GM06990 (cell line): ENCODE measurements at regions not wholly inside any gene's neighbourhood (a gene's known extent, or its start where the extent isn't known, plus 50 kb on each side); places are given as distances from the start of the nearest gene placed in this dataset.

ENCODE experiments used
- DNase-seq: peaks from one replicate; pipeline ENCODE4 v3.0.0-alpha.2; 2011; ENCODE audit not compliant: insufficient read length; ENCODE audit errors: extremely low read depth
- H3K27me3 ChIP-seq: replicated peaks from 2 replicates; pipeline ENCODE4 v1.6.0; 2011; ENCODE audit warnings: low read length; ENCODE audit not compliant: control insufficient read depth, insufficient read depth
- H3K36me3 ChIP-seq: 2 replicates; pipeline ENCODE4 v1.5.1; 2011; ENCODE audit warnings: low read length; ENCODE audit not compliant: control insufficient read depth, insufficient read depth
- H3K4me3 ChIP-seq: replicated peaks from 2 replicates; pipeline ENCODE4 v1.5.1; 2011; ENCODE audit warnings: low read depth, mild to moderate bottlenecking, control low read depth, low read length
- TF ChIP-seq, protein P1 (sequence below): IDR thresholded peaks from 2 replicates; pipeline ENCODE4 v1.5.1; 2011; ENCODE audit warnings: low read length, control low read depth, mild to moderate bottlenecking, inconsistent platforms; ENCODE audit not compliant: insufficient read depth, poor library complexity, severe bottlenecking

GRCh38 chr13:22077764-22078163, 406.9 kb downstream of the FGF9 start:
- H3K4me3 ChIP-seq: no peak overlapping the region
- H3K27me3 ChIP-seq: no peaks in the 10 kb centered on the region
- TF ChIP-seq, protein P1, sequence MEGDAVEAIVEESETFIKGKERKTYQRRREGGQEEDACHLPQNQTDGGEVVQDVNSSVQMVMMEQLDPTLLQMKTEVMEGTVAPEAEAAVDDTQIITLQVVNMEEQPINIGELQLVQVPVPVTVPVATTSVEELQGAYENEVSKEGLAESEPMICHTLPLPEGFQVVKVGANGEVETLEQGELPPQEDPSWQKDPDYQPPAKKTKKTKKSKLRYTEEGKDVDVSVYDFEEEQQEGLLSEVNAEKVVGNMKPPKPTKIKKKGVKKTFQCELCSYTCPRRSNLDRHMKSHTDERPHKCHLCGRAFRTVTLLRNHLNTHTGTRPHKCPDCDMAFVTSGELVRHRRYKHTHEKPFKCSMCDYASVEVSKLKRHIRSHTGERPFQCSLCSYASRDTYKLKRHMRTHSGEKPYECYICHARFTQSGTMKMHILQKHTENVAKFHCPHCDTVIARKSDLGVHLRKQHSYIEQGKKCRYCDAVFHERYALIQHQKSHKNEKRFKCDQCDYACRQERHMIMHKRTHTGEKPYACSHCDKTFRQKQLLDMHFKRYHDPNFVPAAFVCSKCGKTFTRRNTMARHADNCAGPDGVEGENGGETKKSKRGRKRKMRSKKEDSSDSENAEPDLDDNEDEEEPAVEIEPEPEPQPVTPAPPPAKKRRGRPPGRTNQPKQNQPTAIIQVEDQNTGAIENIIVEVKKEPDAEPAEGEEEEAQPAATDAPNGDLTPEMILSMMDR: no peak
- no peak for DNase-seq
- H3K36me3 ChIP-seq: no peaks in the 10 kb centered on the region

DNA sequence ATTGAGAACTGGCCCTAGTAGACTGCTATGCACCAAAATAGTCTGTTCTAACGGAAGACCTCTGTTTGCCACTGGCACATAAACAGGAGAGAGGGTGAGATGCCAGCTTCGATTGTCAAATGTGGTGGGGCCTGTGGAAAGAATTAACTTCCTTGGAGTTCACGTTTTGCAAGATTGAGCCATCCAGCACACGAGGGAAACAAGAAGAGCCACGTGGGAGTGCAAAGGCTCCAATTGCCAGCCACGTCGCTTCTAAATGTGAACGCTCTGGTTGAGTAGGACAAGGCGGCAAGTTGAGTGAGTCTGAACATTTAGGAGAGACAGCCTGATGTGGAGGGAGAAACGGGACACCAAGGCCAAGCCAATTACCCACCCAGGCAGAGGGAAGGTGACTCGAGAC, 409.1 kb downstream of the FGF9 start:
- no peaks in the 10 kb centered on the region for H3K36me3 ChIP-seq
- H3K27me3 ChIP-seq: no peaks in the 10 kb centered on the region
- no peak overlapping the region for H3K4me3 ChIP-seq
- TF ChIP-seq, protein P1: no peak
- DNase-seq: no peak

GRCh38 chr13:22080832-22081231, 410.0 kb downstream of the FGF9 start:
- no peak overlapping the region for H3K4me3 ChIP-seq
- TF ChIP-seq, protein P1: no peak
- no peaks in the 10 kb centered on the region for H3K36me3 ChIP-seq
- H3K27me3 ChIP-seq: no peaks in the 10 kb centered on the region
- no peak for DNase-seq

DNA sequence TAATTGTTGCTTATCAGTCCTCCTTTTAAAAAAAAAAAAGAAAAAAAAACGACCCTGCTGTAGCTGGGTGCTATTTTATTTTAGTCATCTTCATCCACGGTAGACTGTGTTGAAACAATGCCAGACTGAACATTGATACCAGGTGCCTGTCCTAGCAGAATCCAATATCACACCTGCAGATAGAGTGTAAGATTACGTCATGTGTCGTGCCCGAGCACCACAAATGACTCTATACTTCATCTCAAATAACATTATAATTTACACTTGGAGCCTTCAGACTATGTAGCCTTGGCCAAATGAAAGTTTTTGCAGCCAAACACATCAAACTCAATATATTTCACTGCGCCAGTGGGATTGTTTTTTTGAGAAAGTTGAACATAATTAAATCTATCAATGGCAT, 410.6 kb downstream of the FGF9 start:
- Histone ChIP-seq H3K4me3 (no peak overlapping the region), H3K27me3 (no peaks in the 10 kb centered on the region), H3K36me3 (no peaks in the 10 kb centered on the region)
- TF ChIP-seq, protein P1: no peak
- DNase-seq: no peak

DNA sequence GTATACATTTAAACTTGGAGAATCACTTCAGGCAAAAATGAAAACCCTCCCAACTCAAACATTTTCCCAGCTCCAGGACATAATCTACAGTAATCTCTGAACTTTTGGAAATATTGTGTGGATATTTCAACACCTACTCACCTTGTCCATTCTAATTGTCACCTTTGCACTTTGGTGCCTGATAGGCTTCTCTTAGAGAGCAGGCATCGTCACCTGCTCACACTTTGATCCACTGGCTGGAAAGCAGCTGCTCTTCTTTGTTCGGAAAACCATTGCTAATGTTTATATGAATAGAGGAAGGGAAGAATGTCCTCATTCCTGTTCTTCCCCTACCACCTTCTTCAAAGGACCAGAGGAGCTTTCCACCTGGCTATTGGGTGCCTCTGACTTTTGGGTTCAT, 411.2 kb downstream of the FGF9 start:
- no peaks in the 10 kb centered on the region for H3K36me3 ChIP-seq
- no peak overlapping the region for H3K4me3 ChIP-seq
- DNase-seq: no peak
- no peaks in the 10 kb centered on the region for H3K27me3 ChIP-seq
- TF ChIP-seq, protein P1: no peak

- H3K36me3 ChIP-seq: no peaks in the 10 kb centered on the region
- no peaks in the 10 kb centered on the region for H3K27me3 ChIP-seq
- no peak for DNase-seq
- H3K4me3 ChIP-seq: no peak overlapping the region
- TF ChIP-seq, protein P1: no peak
Observed at GRCh38 chr13:22082437-22083100, 411.7 kb downstream of the FGF9 start.
